Panc1 (cell line): ENCODE measurements at regions not wholly inside any gene's neighbourhood (a gene's known extent, or its start where the extent isn't known, plus 50 kb on each side); places are given as distances from the start of the nearest gene placed in this dataset.
"Not testable (repeated sequence)": the region's sequence is repeated elsewhere in the genome, so short reads cannot be mapped to it uniquely, and the experiment has no call there.

Experiments
- ATAC-seq: fragments of 200-7000 bp; cut with Tn5 transposase; 2 replicates; pipeline ENCODE4 v1.9.1; 2020; ENCODE audit warnings: mild to moderate bottlenecking, moderate library complexity
- BruUV-seq: library from RNA; stranded (reverse); fragments of 400-500 nt; replicated peaks from 2 replicates; lab custom pipeline; 2021; lab: Mats Ljungman, UMichigan
- CTCF ChIA-PET: fragments of 300-600 bp; sonication (Branson Sonifier 250); formaldehyde crosslinking; loops from one replicate; lab custom pipeline; 2022; ENCODE audit warnings: antibody characterized with exemption; lab: Charles Lee
- POLR2A ChIA-PET: fragments of 300-600 bp; sonication (Branson Sonifier 250); formaldehyde crosslinking; loops from one replicate; lab custom pipeline; 2022; ENCODE audit warnings: antibody characterized with exemption; lab: Charles Lee
- DNase-seq: peaks from one replicate; pipeline ENCODE4 v3.0.0-alpha.2; 2010; ENCODE audit warnings: low read depth, low spot score
- H3K27ac ChIP-seq: 2 replicates; pipeline ENCODE4 v1.5.1; 2011; ENCODE audit warnings: mild to moderate bottlenecking, low read length, inconsistent platforms
- H3K27me3 ChIP-seq: fragments of 200-500 bp; sonication (Bioruptor generic); 2 replicates; pipeline ENCODE4 v1.6.0; 2014; ENCODE audit warnings: low read length, inconsistent platforms; ENCODE audit not compliant: control insufficient read depth, insufficient read depth
- H3K36me3 ChIP-seq: fragments of 200-500 bp; sonication (Bioruptor generic); 2 replicates; pipeline ENCODE4 v1.5.1; 2014; ENCODE audit warnings: inconsistent platforms, mild to moderate bottlenecking, low read length, moderate library complexity; ENCODE audit not compliant: control insufficient read depth, insufficient read depth
- H3K4me1 ChIP-seq: 2 replicates; pipeline ENCODE4 v1.5.1; 2011; ENCODE audit warnings: inconsistent platforms, mild to moderate bottlenecking, low read length, moderate library complexity; ENCODE audit not compliant: control insufficient read depth, insufficient read depth
- H3K4me3 ChIP-seq, 2 experiments: 2 replicates each; pipeline ENCODE4 v1.5.1; 2011 to 2012; ENCODE audit warnings: low read depth in 2 of 2, low read length in 2 of 2, mild to moderate bottlenecking in 2 of 2, inconsistent platforms in 1 of 2, moderate library complexity in 1 of 2
- H3K9me3 ChIP-seq: fragments of 200-500 bp; sonication (Bioruptor generic); 2 replicates; pipeline ENCODE4 v1.5.1; 2014; ENCODE audit warnings: low read depth, mild to moderate bottlenecking, inconsistent platforms, low read length, moderate library complexity; ENCODE audit not compliant: control insufficient read depth, insufficient read depth
- CTCF ChIP-seq: fragments of 450-650 bp; IDR thresholded peaks from 2 replicates; pipeline ENCODE4 v1.5.1; 2017; ENCODE audit warnings: mild to moderate bottlenecking
- POLR2AphosphoS5 ChIP-seq: IDR thresholded peaks from 2 replicates; pipeline ENCODE4 v1.6.1; 2012; ENCODE audit warnings: mild to moderate bottlenecking, low read depth, low read length, moderate library complexity
- REST ChIP-seq, 2 experiments: IDR thresholded peaks; 2 replicates each; pipeline ENCODE4 v1.6.1; 2011 to 2012; ENCODE audit warnings: low read depth in 2 of 2, control low read depth in 1 of 2, low read length in 1 of 2, mild to moderate bottlenecking in 1 of 2, moderate library complexity in 1 of 2; ENCODE audit not compliant: insufficient read depth in 1 of 2
- SIN3A ChIP-seq: IDR thresholded peaks from 2 replicates; pipeline ENCODE4 v1.6.1; 2012; ENCODE audit warnings: low read depth, mild to moderate bottlenecking, low read length, moderate library complexity, borderline replicate concordance; ENCODE audit not compliant: insufficient read depth
- TCF7L2 ChIP-seq: IDR thresholded peaks from 2 replicates; pipeline ENCODE4 v1.6.1; 2011; ENCODE audit warnings: mild to moderate bottlenecking, low read depth, low read length, inconsistent platforms
- in situ Hi-C: cut with HindIII; loops from 2 replicates; pipeline ENCODE4 v1.10.0; 2016; ENCODE audit warnings: low sequenced_read_pairs, low pct_unique_long_range_greater_than_20kb
- intact Hi-C: fragments of 100-400 bp; cut with micrococcal nuclease; formaldehyde crosslinking; loops from one replicate; pipeline ENCODE4 v1.10.0; 2022; ENCODE audit not compliant: unreplicated experiment

GRCh38 chr4:14347526-14347925, 654.8 kb upstream of the CPEB2 start:
- no TSS peak for BruUV-seq
- POLR2A ChIA-PET = no interaction called here
- ATAC-seq = no peak

GRCh38 chr4:14348506-14348905, 653.8 kb upstream of the CPEB2 start:
- POLR2A ChIA-PET = no interaction called here
- intact Hi-C loops = no loop called here
- CTCF ChIA-PET = no interaction called here

More at GRCh38 chr4:14347526-14347925, 654.8 kb upstream of the CPEB2 start:
- Histone ChIP-seq H3K27ac (no peak overlapping the region), H3K4me3 (no peak overlapping the region), H3K27me3 (no peaks in the 10 kb centered on the region), H3K9me3 (no peaks in the 10 kb centered on the region), H3K36me3 (no peaks in the 10 kb centered on the region), H3K4me1 (no peaks in the 10 kb centered on the region)
- TF ChIP-seq SIN3A (no peak), REST (IDR thresholded peaks at IDR 0.05; ENCODE audit: insufficient read depth in 1 of 2, low read depth in 2 of 2, low read length in 1 of 2) (no peak), TCF7L2 (no peak)
- intact Hi-C loops (no loop called here), in situ Hi-C loops (no loop called here)
- CTCF ChIA-PET = interaction anchor here (0.5 kb wide), 1 partner anchor 439 kb away, joined by 3 read pairs; no protein-coding TSS in a partner anchor
- no peak for DNase-seq

GRCh38 chr4:14358544-14359160, 643.6 kb upstream of the CPEB2 start:
- DNase-seq, CTCF ChIA-PET, in situ Hi-C loops, H3K36me3 ChIP-seq, H3K4me1 ChIP-seq, POLR2A ChIA-PET, H3K9me3 ChIP-seq, ATAC-seq, BruUV-seq, H3K4me3 ChIP-seq, H3K27me3 ChIP-seq, H3K27ac ChIP-seq, intact Hi-C loops: not testable (repeated sequence)

More at GRCh38 chr4:14348506-14348905, 653.8 kb upstream of the CPEB2 start:
- no peak overlapping the region for H3K27ac ChIP-seq
- H3K4me3 ChIP-seq = no peak overlapping the region
- DNase-seq = no peak
- H3K4me1 ChIP-seq = no peaks in the 10 kb centered on the region
- BruUV-seq = no TSS peak
- ATAC-seq = no peak
- H3K36me3 ChIP-seq = no peaks in the 10 kb centered on the region
- H3K9me3 ChIP-seq = no peaks in the 10 kb centered on the region
- in situ Hi-C loops = no loop called here
- TF ChIP-seq POLR2AphosphoS5 (no peak), REST (IDR thresholded peaks at IDR 0.05; ENCODE audit: insufficient read depth in 1 of 2, low read depth in 2 of 2, low read length in 1 of 2) (no peak), CTCF (no peak), SIN3A (no peak), TCF7L2 (no peak)
- H3K27me3 ChIP-seq = no peaks in the 10 kb centered on the region
